Right atrium auricular region (tissue), 2 donors: ENCODE measurements at regions not wholly inside any gene's neighbourhood (a gene's known extent, or its start where the extent isn't known, plus 50 kb on each side); places are given as distances from the start of the nearest gene placed in this dataset.

ENCODE experiments used
- DNase-seq: peaks from one replicate; pipeline ENCODE4 v3.0.0-alpha.2; 2019; ENCODE audit warnings: low spot score
- H3K27ac ChIP-seq, 2 donors: fragments of 200-600 bp; sonication (generic); 1 replicate in 1 of 2; 2 replicates in 1 of 2; pipeline ENCODE4 v1.5.1; 2016 to 2019
- H3K27me3 ChIP-seq, 2 donors: fragments of 200-600 bp; sonication (generic); one replicate each; pipeline versions ENCODE4 v1.5.1 to v1.6.0; 2017 to 2019
- H3K36me3 ChIP-seq: fragments of 200-600 bp; sonication (generic); one replicate; pipeline ENCODE4 v1.5.1; 2016
- H3K4me1 ChIP-seq, 2 donors: fragments of 200-600 bp; sonication (generic); one replicate each; pipeline versions ENCODE4 v1.5.1 to v1.6.0; 2017 to 2019
- H3K4me3 ChIP-seq, 2 donors: fragments of 200-600 bp; sonication (generic); 1 replicate in 1 of 2; 2 replicates in 1 of 2; pipeline ENCODE4 v1.5.1; 2017 to 2019; ENCODE audit warnings: mild to moderate bottlenecking in 1 of 2, moderate library complexity in 1 of 2
- H3K9me3 ChIP-seq, 2 donors: fragments of 200-600 bp; sonication (generic); one replicate each; pipeline ENCODE4 v1.5.1; 2019
- TF ChIP-seq, protein P1 (sequence below), 2 donors: fragments of 200-600 bp; sonication (generic); IDR thresholded peaks; one replicate each; pipeline ENCODE4 v1.5.1; 2019; ENCODE audit warnings: antibody characterized with exemption in 2 of 2

- H3K9me3 ChIP-seq: no peaks in the 10 kb centered on the region
- TF ChIP-seq, protein P1, sequence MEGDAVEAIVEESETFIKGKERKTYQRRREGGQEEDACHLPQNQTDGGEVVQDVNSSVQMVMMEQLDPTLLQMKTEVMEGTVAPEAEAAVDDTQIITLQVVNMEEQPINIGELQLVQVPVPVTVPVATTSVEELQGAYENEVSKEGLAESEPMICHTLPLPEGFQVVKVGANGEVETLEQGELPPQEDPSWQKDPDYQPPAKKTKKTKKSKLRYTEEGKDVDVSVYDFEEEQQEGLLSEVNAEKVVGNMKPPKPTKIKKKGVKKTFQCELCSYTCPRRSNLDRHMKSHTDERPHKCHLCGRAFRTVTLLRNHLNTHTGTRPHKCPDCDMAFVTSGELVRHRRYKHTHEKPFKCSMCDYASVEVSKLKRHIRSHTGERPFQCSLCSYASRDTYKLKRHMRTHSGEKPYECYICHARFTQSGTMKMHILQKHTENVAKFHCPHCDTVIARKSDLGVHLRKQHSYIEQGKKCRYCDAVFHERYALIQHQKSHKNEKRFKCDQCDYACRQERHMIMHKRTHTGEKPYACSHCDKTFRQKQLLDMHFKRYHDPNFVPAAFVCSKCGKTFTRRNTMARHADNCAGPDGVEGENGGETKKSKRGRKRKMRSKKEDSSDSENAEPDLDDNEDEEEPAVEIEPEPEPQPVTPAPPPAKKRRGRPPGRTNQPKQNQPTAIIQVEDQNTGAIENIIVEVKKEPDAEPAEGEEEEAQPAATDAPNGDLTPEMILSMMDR (IDR thresholded peaks at IDR 0.05): no peak
- no peak overlapping the region for H3K4me3 ChIP-seq
- H3K36me3 ChIP-seq: no peaks in the 10 kb centered on the region
- H3K4me1 ChIP-seq: no peaks in the 10 kb centered on the region
- DNase-seq: no peak
- no peak overlapping the region for H3K27ac ChIP-seq
- H3K27me3 ChIP-seq: no peaks in the 10 kb centered on the region
Observed at GRCh38 chr10:131789516-131789915, 111.3 kb upstream of the PPP2R2D start.

DNA sequence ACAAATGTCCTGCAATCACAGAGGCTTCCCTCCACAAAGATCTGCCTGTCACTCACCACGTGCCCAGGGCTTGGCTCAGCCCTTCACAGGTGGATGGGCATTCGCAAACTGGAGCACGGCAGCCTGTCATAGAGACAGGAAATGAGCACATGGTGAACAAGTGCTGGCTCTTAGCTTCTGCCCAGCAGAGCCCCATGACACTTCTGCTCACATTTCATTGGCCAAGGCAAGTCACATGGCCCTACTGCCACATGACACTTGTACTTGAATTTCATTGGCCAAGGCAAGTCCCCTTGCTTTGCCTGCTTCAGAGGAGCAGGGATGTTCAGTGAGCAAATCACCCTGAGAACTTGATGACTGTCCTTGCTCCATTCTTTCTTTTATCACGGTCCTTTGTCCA lies 110.8 kb upstream of the PPP2R2D start:
- Histone ChIP-seq H3K9me3 (no peaks in the 10 kb centered on the region), H3K4me1 (no peaks in the 10 kb centered on the region), H3K27me3 (no peaks in the 10 kb centered on the region), H3K4me3 (no peak overlapping the region), H3K27ac (no peak overlapping the region), H3K36me3 (no peaks in the 10 kb centered on the region)
- TF ChIP-seq, protein P1 (IDR thresholded peaks at IDR 0.05): no peak
- no peak for DNase-seq

DNA sequence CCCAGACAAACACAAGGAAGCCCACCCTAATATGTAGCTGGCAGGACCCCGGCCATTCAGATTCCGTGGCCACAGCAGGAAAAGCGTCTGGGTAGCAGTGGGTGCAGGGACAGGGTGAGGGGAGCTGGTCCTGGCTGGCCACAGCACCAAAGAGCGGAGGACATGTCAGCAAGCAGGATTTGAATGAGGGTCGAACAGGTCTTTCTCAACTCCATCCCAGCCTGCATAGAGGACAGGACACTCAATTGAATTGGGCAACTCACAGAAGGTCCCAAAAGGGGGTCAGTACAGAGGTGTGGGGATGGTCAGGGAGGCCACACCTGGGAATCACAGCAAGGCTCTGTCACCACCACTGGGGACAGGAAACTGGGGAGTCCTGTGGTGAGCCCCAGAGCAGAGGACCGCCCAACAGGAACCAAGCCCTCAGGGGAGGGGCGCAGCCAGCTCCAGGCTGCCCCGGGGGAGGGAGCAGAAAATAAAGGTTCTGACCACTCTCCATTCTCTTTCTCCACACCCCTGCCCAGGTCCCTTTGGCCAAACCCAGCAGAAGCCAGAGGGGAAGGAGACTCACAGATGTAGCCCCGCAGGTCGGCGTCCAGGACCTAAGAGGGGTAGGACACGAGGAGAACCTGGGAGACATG lies 108.7 kb upstream of the PPP2R2D start:
- H3K36me3 ChIP-seq: no peaks in the 10 kb centered on the region
- TF ChIP-seq, protein P1 (IDR thresholded peaks at IDR 0.05): no peak
- H3K4me1 ChIP-seq: no peaks in the 10 kb centered on the region
- H3K9me3 ChIP-seq: peaks cover 0 to 3% of the 10 kb centered on the region in 2 donors
- no peak overlapping the region for H3K27ac ChIP-seq
- H3K4me3 ChIP-seq: no peak overlapping the region
- H3K27me3 ChIP-seq: no peaks in the 10 kb centered on the region
- DNase-seq: no peak

DNA sequence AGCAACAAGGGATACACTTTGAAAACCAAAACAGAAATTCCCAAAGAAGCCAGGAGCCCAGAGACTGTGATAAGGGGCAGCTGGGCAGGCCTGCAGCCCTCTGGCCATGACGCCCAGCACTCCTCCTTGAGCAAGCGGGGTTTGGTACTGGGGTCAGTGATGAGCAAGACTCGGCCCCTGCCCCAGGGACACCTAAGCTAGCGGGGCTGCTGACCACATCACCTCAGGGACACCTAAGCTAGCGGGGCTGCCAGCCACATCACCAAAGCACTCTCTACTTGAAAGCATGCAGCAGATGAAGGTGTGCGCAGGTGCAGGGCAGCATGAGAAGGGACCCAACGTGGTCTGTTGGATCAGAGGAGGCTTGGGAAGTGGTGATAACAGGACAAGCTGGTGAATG lies 108.0 kb upstream of the PPP2R2D start:
- TF ChIP-seq, protein P1 (IDR thresholded peaks at IDR 0.05): no peak
- no peak overlapping the region for H3K27ac ChIP-seq
- peaks cover 0 to 10% of the 10 kb centered on the region in 2 donors for H3K9me3 ChIP-seq
- no peaks in the 10 kb centered on the region for H3K36me3 ChIP-seq
- H3K27me3 ChIP-seq: no peaks in the 10 kb centered on the region
- H3K4me1 ChIP-seq: no peaks in the 10 kb centered on the region
- H3K4me3 ChIP-seq: no peak overlapping the region
- no peak for DNase-seq

DNA sequence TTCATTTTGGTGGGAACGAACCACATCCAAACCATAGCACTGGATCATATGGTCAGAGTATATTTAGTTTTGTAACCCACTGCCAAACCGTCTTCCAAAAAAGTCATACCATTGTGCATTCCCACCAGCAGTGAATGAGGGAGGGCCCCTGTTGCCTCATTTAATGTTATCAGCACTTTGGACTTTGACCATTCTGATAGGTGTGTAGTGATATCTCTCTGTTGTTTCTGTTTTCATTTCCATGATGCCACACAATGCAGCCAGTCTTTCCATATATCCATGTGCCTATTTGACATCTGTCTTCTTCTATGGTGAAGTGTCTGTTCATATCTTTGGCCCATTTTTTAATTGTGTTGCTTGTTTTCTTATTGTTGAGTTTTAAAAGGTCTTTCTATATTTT lies 105.0 kb upstream of the PPP2R2D start:
- H3K4me3 ChIP-seq: no peak overlapping the region
- H3K36me3 ChIP-seq: no peaks in the 10 kb centered on the region
- no peaks in the 10 kb centered on the region for H3K4me1 ChIP-seq
- H3K9me3 ChIP-seq: peaks cover 0 to 31% of the 10 kb centered on the region in 2 donors
- no peak overlapping the region for H3K27ac ChIP-seq
- no peaks in the 10 kb centered on the region for H3K27me3 ChIP-seq
- no peak for DNase-seq
- TF ChIP-seq, protein P1 (IDR thresholded peaks at IDR 0.05): no peak

DNA sequence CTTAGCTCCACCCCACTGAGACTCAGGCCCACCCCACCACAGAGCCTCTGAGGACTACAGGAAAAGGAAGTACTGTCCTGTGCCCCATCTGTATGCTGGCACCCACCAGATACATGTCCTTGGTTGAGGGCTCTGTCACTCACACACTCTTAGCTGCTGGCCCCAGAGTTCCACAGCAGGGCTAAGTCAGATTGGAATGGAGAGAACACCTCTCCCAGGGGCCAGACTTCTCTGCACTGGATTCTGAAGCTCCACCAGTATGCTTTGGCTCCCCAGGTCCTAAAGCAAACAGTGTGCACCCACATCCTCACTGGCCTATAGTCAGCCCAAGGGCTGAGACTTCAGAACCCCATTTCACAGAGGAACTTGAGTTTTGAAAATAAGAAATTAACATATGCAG lies 103.2 kb upstream of the PPP2R2D start:
- no peaks in the 10 kb centered on the region for H3K27me3 ChIP-seq
- TF ChIP-seq, protein P1 (IDR thresholded peaks at IDR 0.05): no peak
- H3K27ac ChIP-seq: no peak overlapping the region
- no peaks in the 10 kb centered on the region for H3K4me1 ChIP-seq
- H3K36me3 ChIP-seq: no peaks in the 10 kb centered on the region
- H3K4me3 ChIP-seq: no peak overlapping the region
- no peak for DNase-seq
- H3K9me3 ChIP-seq: peaks cover 0 to 31% of the 10 kb centered on the region in 2 donors
